Bronchial epithelial cell (primary cell): ENCODE measurements at regions not wholly inside any gene's neighbourhood (a gene's known extent, or its start where the extent isn't known, plus 50 kb on each side); places are given as distances from the start of the nearest gene placed in this dataset.
"Not testable (repeated sequence)": the region's sequence is repeated elsewhere in the genome, so short reads cannot be mapped to it uniquely, and the experiment has no call there.

ENCODE experiments used
- DNase-seq: peaks from one replicate; pipeline ENCODE4 v3.0.0-alpha.2; 2010; ENCODE audit warnings: low read depth
- FAIRE-seq: peaks from 2 replicates; lab custom pipeline; 2011; peaks lifted over from hg19 to GRCh38; lab: Jason Lieb, UNC
- H3K27me3 ChIP-seq: 2 replicates; pipeline ENCODE4 v1.5.1; 2011; ENCODE audit warnings: low read length; ENCODE audit not compliant: control insufficient read depth, insufficient read depth
- H3K36me3 ChIP-seq: 2 replicates; pipeline ENCODE4 v1.5.1; 2011; ENCODE audit warnings: low read length; ENCODE audit not compliant: control insufficient read depth, insufficient read depth
- H3K4me3 ChIP-seq: 2 replicates; pipeline ENCODE4 v1.5.1; 2011; ENCODE audit warnings: mild to moderate bottlenecking, low read depth, low read length, control low read depth
- TF ChIP-seq, protein P1 (sequence below): IDR thresholded peaks from 2 replicates; pipeline ENCODE4 v1.5.1; 2011; ENCODE audit warnings: mild to moderate bottlenecking, moderate library complexity, low read length, control low read depth, inconsistent platforms; ENCODE audit not compliant: insufficient read depth, severe bottlenecking

GRCh38 chr14:97065305-97066067 lies 268.3 kb downstream of the VRK1 start:
- FAIRE-seq (peak; percentile 80), DNase-seq (peak; percentile 82)
- Histone ChIP-seq H3K36me3 (no peaks in the 10 kb centered on the region), H3K4me3 (no peak overlapping the region), H3K27me3 (no peaks in the 10 kb centered on the region)
- TF ChIP-seq, protein P1, sequence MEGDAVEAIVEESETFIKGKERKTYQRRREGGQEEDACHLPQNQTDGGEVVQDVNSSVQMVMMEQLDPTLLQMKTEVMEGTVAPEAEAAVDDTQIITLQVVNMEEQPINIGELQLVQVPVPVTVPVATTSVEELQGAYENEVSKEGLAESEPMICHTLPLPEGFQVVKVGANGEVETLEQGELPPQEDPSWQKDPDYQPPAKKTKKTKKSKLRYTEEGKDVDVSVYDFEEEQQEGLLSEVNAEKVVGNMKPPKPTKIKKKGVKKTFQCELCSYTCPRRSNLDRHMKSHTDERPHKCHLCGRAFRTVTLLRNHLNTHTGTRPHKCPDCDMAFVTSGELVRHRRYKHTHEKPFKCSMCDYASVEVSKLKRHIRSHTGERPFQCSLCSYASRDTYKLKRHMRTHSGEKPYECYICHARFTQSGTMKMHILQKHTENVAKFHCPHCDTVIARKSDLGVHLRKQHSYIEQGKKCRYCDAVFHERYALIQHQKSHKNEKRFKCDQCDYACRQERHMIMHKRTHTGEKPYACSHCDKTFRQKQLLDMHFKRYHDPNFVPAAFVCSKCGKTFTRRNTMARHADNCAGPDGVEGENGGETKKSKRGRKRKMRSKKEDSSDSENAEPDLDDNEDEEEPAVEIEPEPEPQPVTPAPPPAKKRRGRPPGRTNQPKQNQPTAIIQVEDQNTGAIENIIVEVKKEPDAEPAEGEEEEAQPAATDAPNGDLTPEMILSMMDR = no peak

GRCh38 chr14:97066068-97066899 lies 269.1 kb downstream of the VRK1 start:
- Histone ChIP-seq H3K27me3 (no peaks in the 10 kb centered on the region), H3K4me3 (no peak overlapping the region), H3K36me3 (no peaks in the 10 kb centered on the region)
- TF ChIP-seq, protein P1 = no peak
- FAIRE-seq (no peak), DNase-seq (no peak)

DNA sequence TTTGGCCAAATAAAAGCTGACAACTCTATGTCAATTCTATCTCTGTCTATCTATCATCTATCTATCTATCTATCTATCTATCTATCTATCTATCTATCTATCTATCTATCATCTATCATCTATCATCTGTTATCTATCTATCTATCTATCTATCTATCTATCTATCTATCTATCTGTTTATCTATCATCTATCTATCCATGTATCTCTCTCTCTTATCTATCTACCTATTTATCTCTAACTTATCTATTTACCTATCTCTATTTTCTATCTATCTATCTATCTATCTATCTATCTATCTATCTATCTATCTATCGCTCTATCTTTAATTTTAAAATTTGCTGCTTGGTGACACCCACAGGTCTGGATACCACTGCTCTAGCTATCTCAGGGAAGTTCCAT lies 271.1 kb downstream of the VRK1 start:
- H3K4me3 ChIP-seq, H3K36me3 ChIP-seq, DNase-seq, H3K27me3 ChIP-seq, FAIRE-seq: not testable (repeated sequence)

DNA sequence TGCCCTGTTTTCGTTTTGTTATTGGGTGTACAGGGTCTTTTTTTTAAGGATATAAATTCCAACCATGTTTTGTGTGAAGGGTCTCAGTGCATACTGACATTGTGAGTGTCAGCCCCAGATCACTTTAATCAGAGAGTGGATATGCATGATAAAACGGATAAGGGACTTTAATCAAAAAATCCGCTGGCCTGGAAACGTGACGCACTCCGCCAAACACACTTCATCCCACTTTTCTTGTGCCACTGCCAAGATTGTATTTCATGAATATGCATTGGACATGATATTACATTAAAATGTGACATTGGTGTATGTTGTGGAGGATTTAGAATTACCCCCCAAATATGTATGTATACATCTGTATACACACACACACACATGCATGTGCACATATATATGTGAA lies 273.1 kb downstream of the VRK1 start:
- H3K36me3 ChIP-seq = no peaks in the 10 kb centered on the region
- no peak for DNase-seq
- FAIRE-seq = no peak
- H3K4me3 ChIP-seq = no peak overlapping the region
- H3K27me3 ChIP-seq = no peaks in the 10 kb centered on the region
- TF ChIP-seq, protein P1 = no peak

- FAIRE-seq = no peak
- H3K4me3 ChIP-seq = no peak overlapping the region
Measured at GRCh38 chr14:97071177-97071576, 274.0 kb downstream of the VRK1 start.

GRCh38 chr14:97073622-97074021 lies 276.4 kb downstream of the VRK1 start:
- TF ChIP-seq, protein P1 = no peak
- H3K27me3 ChIP-seq = no peaks in the 10 kb centered on the region
- peak; percentile 40 for FAIRE-seq
- H3K4me3 ChIP-seq = no peak overlapping the region
- no peaks in the 10 kb centered on the region for H3K36me3 ChIP-seq
- no peak for DNase-seq

More at GRCh38 chr14:97071177-97071576, 274.0 kb downstream of the VRK1 start:
- Histone ChIP-seq H3K27me3 (no peaks in the 10 kb centered on the region), H3K36me3 (no peaks in the 10 kb centered on the region)
- TF ChIP-seq, protein P1 = no peak
- DNase-seq = no peak
